NCI-H1417 (cell line): ENCODE measurements at regions not wholly inside any gene's neighbourhood (a gene's known extent, or its start where the extent isn't known, plus 50 kb on each side); places are given as distances from the start of the nearest gene placed in this dataset.

Experiments
- DNase-seq, 3 experiments: peaks; one replicate each; lab custom pipeline; 2025; lab: John Stamatoyannopoulos, UW

DNA sequence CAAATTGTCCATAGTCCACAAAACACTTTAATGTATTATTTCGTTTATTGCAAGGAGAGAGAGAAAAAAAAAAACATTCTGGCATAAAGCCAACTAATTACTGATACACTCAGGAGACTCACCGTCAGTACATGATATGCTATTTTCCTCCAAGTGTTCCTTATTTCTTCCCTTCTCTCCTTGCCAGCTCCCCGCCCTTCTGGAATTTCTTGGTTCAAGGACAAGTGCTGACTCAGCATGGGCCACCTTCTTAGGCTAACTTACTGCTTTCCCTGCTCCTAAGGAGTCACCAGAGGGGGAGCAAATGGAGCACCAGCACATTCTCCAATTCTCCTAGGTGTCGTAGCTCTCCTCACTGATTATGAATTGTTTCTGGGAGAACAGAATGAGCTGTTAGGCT is 133.8 kb upstream of the HDAC9 start:
- peak in 1 of 3 experiments; percentile 45 for DNase-seq

DNA sequence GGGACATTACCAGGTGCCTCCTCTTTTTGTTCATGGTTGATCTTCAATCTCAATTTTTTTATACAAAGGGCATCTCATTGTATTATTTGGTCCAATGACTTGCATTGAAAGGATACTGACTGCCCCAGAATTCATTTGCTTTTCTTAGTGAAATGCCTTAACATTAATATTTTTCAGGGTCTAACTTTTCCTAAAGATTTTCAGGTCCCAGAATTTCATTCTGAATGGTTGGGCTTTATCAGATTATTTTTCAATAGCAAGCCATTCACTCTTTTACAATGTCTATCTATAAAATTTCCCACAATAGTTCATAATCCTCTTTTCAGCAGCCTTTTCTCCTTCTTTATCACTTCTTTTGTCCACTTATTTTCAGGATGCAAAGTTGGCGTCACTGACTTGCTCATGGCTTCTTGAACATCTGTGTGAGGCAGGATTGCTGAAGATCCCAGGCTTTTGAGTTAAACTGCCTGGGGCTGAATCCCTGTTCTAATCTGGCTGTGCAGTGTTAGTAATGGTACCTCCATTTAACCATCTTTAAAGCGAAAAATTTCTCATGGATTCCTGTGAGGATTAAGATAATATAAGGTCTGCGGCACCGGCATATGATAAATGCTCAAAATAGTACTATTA is 131.7 kb upstream of the HDAC9 start:
- no peak for DNase-seq

DNA sequence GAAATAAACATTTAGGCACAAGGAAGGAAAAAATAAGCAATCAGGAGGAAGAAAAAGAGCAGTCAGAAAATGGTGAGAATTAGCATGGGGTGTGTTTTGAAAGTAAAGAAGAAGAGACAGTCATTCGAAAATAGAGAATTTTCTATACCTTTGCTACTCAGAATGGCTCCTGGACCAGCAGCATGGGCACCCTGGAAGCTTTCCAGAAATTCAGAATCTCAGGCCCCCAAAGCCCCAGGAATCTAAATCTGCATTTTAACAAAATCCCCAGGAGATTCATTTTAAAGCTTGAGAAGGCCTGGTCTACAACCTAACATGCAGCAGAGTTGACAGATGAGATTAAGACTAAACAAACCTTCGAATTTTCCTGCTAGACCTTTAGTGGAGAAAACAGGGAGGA is 131.2 kb upstream of the HDAC9 start:
- no peak for DNase-seq

DNA sequence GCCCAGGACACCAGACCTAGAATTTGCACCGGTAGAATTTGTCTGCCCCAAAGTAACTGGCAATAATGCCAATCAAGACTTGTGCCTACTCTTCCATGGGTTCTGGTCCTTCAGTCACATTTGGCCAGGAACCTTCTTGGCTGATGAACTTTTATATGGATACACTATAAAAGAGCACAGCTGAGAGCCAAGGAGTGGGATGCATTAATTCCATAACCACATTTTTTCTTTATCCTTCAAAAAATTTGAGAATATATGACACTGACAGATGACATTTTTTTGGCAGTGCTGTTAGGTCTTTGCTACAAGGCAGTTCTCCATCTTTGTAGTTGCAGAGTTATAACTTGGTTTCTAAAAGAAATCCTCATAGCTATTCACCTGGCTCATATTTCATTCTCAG is 129.2 kb upstream of the HDAC9 start:
- DNase-seq, result no peak

DNA sequence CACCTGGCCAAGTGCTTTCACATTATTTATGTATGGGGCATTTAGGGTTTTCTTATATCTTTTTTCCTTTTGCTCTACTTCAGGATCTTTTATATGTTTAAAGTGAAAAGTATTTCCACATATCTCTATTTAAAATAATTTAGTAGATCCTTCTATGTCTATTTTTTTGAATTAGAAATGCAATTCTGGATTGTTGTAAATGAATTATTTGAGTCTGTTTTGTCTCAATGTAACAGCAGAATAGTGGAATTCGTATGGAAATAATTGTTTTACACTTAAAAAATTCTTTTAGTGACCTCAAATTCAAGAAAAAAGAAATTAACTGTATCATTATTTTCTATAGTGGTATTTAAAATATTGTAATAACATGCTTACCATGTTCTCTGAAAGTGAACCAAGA is 126.5 kb upstream of the HDAC9 start:
- no peak for DNase-seq

DNA sequence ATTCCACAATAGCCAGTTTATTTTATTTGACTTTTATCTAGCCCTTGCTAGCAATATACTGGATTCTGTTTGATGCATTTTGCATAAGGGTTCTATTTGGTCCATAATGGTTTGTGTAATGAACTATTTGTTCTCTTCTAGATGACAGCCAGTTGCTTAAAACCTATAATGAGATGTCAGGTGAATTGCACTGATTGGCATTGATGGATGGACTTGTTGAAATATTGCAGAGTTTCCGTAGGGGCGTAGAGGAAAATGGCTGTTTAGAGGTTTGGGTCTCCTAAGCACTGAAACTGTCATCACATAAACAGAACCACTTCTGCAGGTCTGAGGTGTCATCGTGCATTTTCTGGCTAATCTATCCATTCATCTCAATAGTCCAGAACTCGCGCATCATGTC is 124.9 kb upstream of the HDAC9 start:
- peak; percentile 12 to 90 (median 58) for DNase-seq

DNA sequence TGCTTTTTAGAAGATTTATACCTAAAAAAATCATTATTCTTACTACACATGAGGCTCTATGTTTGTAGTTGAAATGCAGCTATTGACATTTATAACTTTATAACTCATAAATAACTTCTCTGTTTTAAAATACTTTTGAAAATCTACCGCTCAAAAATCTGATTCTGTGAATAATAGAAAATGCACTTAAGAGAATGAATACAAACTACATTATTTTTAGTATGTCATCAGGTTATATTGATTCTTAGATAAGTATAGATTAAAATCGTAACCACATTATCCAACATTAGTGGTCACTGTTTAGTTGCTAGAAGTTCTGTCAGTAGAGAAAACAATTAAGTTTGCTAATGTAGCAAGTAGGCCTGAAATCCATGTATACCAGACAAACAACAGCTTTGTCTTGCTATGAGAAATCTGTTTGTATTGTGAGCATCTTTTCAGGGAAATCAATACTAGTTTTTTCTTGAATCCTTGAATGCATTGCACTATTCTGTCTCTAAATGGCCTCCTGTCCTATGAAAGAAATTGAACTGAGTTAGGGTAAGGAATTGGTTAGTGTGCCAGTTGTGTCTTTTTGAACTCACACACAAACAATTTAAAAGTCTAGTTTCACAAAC is 116.5 kb upstream of the HDAC9 start:
- no peak for DNase-seq

DNA sequence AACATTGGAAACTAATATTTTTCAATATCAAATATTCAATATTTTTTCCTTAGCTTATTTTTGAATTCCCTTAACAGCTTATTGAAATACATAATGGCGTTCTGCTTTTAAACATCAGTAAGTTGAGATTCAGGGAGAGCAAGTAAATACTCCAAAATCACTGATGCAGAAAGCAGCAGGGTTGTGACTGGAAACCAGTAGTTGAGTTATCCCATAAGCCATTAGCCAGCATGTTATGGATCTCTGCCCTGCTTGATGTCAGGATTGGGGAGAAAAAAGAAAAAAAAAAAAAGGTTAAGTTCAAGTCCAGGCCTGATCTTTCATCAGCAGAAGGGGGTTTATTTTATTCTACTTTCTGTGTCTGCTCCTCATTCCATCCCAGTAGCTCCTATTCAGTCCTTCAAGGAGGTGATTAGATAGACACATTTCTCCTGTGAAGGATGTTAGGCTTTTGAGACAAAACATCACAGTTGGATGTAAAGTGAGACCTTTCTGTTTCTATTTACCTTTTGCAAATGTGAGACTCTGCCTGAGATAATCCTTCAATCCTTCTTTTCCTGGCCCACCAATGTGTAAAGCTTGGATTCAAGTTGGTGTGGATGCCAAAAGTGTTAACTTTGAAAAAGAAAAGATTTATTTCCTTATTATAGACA is 110.9 kb upstream of the HDAC9 start:
- DNase-seq, result peak; percentile 7 to 92 (median 55)

DNA sequence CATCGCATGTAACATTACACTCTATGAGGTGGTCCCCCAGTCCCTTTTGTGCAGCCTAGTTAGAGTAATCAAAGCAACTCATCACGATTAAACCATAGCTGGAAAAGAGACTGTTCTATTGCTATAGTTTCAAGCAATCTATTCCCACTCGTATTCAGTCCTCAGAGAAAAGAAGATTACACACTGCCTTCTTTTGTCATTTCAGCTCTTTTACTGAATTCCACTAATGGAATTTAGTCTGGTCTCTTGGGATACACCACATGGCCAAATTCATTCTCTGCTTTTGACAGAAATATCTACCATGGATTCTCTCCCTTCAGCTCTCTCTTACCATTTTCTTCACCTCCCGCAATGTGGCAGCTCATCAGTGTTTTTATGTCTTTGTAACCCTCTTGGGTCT is 108.9 kb upstream of the HDAC9 start:
- no peak for DNase-seq

DNA sequence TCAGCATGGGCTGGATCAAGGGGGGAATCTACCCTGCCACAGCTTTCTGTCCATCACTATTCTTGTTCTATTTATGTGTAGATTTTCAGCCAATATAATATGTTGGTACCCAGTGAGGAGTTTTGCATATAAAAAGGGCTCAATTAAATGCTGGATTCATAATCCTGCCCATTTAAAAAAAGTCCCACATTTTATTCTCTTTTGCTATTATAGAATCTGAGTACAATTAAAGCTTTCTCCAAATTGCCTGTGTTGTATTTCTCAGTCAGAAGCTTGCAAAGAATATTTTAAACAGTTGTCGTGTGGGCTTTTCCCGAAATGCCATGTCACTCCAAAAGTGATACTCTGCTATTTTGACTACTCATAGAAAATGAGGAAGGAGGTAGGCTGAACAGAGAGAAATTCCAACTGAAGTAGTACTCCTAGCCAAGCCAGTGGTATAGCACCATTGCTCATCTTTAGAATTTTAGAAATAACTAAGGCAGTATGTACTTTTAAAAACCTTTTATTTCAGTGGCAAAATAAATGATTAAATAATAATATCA is 108.3 kb upstream of the HDAC9 start:
- DNase-seq, result no peak

DNA sequence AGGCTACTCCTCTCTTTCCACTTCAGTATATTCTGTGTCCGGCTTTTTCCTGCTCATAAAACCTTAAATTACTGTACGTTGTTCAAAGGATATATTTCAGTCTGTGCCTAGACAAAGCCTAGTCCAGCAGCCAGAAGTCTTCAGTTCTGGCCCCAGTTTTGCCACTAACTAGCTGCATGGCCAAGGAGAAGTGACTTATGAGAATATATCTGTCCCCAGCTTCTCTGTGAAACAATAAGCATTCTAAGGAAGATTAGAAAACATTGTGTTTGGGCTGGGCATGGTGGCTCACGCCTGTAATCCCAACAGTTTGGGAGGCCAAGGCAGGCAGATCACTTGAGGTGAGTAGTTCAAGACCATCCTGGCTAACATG is 105.0 kb upstream of the HDAC9 start:
- DNase-seq, result no peak

DNA sequence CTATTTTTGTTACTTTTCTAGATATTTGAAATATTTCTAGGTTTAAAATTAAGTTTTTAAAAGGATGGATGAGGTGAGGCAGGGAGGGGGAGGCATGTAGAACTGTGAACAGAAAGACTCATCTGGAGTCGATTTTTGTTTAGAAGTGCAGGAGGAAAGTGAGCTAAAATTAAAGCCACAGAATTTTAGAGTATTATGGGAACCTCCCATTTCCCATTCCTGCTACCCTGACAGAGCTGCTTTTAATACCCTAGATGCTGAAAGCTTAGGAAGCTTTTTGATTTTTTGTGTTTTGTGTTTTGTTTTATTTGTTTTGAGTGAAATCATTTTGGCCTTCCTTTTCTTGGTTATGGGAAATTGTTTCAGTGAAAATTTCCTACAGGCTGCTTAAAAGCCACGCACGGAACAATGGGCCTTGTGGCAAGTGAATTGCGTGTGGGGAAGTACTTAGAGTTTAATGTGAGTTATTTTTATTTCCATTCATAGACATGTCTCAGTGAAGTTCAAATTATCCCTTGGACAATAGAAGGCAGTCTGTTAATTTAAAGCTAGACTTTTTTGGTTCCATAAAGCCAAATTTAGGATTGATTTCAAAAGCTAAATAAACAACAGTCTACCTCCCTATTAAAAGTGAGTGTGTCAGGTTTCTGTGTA is 102.0 kb upstream of the HDAC9 start:
- DNase-seq, result peak; percentile 31 to 78 (median 74)

DNA sequence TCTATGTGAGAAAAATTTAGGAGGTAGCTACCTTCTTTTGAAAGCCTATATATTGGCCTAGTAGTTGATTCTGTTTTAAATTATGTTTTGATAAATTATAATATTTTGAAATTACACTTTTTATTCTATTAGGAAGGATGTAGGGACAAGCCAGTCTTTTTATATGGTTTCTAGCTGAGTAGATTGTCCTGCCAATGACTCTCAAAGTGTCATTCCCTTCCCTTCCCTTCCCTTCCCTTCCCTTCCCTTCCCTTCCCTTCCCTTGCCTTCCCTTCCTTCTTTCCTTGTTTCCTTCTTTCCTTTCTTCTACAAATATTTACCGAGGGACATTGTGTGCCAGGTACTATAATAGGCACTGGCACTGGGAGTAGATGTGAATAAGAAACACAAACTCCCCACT is 99.7 kb upstream of the HDAC9 start:
- DNase-seq, result no peak

DNA sequence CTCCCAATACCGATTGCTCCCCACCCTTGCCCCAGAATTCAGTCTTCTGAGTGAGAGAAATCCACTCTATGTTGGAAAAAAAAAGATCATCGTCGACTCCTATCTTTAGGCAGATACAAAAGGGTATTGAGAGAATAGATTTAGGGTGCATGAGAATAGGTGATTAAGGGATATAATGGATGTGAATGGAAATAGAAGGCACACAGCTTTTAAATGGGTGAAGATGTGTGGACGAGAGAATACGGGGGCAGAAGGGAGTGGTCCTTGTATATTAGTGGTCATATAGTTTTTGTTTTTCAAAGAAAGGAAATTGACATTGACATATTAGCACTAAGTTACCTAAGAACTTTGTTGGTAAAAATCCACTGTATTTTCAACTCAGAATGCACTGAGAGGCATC is 98.6 kb upstream of the HDAC9 start:
- DNase-seq, result no peak

DNA sequence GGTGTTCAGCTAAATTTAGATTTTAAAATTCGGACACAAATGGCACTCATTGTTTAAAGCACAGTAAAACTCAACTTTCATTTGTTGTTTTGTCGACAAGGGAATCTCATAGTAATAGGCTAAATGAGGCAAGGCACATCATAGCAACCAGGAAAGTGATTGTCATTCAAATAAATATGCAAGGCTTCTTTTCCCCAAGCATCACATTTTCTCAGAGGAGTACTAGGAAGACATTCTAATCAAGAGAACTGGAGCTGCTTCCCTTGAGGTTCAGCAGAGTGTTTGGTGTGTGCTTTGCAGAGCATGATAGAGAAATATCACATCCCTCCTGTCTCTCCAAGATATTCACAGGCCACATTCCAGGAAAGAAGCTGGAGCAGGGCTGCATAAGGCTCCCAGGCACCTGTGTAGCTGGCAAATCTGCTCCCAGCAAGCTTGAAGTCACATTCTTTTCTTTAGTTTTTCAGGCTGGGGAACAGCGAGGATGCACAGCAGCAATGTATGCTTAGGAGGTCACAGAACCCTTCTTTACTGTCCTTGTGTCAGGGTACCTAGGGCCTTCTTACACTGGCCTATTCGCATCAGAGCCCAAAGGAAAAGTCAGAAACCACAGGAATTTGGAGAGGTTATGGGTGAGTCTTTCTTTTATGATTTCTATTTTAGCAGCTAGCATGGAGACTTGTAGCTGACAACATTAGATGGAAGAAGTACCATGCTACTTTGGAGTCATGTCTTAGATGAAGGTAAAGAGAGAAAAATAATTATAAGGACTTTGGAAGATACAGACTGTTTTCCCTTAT is 95.9 kb upstream of the HDAC9 start:
- no peak for DNase-seq

DNA sequence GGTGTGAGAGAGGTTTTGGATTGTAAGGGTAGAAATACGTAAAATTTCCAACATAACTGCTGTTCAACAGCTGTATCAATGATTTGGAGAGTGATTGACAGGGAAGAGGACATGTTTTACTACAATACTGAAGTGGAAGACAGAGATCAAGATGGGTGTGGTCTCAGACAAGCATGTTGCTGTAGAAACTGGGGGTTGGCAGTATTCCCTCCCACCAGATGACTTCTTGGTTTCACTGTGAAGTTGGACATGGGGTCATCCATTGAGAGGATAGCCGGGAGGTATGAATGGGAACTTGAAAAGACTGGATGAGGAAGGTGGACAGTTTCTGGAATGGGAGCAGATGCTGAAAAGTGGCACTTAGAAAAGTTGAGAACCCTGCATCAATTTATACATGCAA is 95.3 kb upstream of the HDAC9 start:
- no peak for DNase-seq

DNA sequence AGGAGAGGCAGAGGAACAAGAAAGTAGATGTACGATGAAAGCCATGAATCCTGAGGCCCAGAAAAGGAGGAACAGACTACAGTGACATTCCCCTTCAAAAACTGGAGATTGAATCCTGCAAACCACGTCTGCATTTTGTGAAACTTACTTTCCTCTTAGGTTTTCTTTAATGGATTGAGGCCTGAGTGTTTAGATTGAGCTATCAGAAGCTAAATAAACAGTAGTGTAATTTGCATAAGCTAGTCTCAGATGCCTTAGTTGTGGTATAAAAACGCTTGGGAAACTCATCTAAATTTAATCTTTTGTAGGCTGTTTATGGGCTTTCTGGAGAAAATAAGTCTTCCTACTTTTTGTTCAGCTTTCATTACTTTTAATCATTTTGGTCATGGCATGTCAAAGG is 94.8 kb upstream of the HDAC9 start:
- no peak for DNase-seq

DNA sequence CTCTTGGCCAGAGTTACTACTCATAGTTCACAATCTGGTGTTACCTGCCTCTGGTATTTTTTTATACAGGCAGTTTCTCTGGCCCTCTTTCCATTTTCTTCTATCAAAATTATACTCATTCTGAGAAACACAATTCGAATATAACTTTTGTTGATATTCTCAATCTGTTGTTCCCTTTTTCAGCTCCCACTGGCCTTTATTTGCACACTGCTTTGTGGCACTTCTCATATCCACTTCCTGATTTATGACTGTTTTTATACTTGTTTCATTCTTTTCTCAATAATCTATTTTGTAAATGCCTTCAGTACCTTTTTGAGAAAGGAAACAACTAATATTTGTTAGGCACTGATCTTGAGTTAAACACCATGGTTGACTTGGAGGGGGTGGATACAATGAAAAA is 93.8 kb upstream of the HDAC9 start:
- no peak for DNase-seq

DNA sequence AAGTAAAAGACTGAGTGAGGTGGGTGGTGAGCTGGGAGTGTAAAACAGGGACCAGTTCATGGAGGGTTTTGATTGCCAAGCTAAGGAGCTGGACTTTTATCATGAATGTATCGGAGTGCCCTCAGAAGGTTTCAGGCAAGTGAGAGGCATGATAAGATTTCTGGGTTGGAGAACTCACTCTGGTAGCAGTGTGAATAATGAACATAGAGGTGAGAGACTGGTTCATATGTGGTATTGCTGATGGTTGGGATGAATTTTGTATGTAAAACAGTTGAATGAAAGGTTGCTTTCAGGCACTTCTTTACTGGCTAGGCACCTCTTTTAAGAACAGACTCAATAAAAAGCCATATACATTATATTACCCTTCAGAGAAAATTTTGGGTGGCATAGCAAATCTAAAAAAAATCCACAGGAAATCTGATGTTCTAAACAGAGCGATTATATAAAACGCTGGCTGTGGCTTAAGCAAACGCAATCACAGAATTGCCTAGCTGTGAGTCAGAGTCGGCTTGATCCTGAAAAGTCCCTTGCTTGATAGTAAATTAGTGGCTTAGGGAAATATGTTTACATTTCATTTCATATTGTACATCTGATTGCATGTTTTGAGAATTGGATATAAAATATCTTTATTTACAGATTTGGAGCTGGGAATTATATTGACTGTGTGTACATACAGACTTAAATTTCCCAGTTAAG is 92.9 kb upstream of the HDAC9 start:
- peak in 1 of 3 experiments; percentile 47 for DNase-seq

DNA sequence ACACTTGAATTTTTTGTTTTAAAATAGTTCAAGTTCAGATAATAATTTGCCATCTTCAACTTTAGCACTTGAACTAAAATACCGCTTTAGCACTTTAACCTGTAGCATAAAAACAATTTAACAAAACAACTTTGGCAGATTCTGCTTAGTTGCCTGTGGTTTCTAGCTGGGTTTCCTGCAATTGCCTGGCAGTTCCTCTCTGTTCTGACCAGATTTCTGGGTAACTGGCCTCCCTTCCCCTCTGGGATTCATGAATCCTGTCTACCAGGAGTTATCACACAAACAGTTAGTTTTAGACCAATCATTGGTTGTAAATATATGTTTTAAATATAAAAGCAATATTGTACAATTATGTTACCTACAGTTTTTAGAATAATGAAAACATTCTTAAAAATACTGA is 89.8 kb upstream of the HDAC9 start:
- no peak for DNase-seq

DNA sequence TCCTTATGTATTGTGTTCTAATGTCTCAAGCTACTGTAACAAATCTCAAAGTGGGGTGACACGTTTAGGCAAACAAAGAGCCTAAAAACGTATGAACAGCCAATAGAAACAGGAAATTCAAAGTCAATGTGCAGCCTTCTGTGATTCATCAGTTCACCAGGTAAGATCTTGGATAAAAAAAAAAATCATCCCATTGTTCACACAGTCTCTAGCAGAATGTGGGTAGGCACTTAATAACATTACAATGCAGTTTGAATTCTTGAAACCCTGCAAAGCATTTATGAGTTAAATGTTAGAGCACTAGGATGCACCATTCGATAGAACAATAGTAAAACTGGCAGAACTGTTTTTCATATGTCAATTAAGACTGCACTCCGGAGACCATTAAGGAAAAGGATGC is 88.2 kb upstream of the HDAC9 start:
- no peak for DNase-seq

DNA sequence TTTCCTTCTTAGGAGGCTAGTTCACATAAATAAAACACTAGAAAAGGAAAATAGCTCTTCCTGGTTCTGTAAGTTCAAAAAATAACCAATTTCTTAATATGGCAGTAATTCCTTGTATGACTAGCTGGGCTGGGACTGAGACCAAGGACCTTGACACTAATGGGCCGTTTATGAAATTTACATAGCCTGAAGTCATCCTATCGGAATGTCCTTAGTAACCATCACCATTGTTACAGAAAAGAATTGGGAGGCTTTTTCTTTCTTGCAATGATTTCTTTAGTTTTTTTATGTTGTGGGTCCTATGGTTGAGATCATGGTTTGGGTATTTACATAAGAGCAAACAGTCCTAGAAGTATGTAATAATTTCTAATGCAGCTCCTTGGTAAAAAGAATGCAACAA is 87.1 kb upstream of the HDAC9 start:
- DNase-seq, result no peak
